Neural progenitor cell (in vitro differentiated cells): ENCODE measurements at regions not wholly inside any gene's neighbourhood (a gene's known extent, or its start where the extent isn't known, plus 50 kb on each side); places are given as distances from the start of the nearest gene placed in this dataset.
A peak's percentile ranks its signal among the peaks of the same experiment; 100 is the strongest.

Experiments used
- DNase-seq: peaks from one replicate; pipeline ENCODE4 v3.0.0-alpha.2; 2016; ENCODE audit warnings: low spot score
- H2AFZ ChIP-seq: fragments of 200-600 bp; sonication (generic); replicated peaks from 2 replicates; pipeline ENCODE4 v1.6.1; 2016; ENCODE audit warnings: antibody characterized with exemption
- H3F3A ChIP-seq: fragments of 200-600 bp; sonication (generic); 2 replicates; pipeline ENCODE4 v1.6.1; 2016; ENCODE audit warnings: antibody characterized with exemption, low read depth
- H3K27ac ChIP-seq: fragments of 200-600 bp; sonication (generic); 2 replicates; pipeline ENCODE4 v1.5.1; 2016; ENCODE audit warnings: mild to moderate bottlenecking
- H3K27me3 ChIP-seq: fragments of 200-600 bp; sonication (generic); 2 replicates; pipeline ENCODE4 v1.6.1; 2016; ENCODE audit warnings: mild to moderate bottlenecking, moderate library complexity
- H3K36me3 ChIP-seq: fragments of 200-600 bp; sonication (generic); 2 replicates; pipeline ENCODE4 v1.5.1; 2016
- H3K4me1 ChIP-seq: fragments of 200-600 bp; sonication (generic); 2 replicates; pipeline ENCODE4 v1.6.1; 2016; ENCODE audit warnings: mixed run types
- H3K4me2 ChIP-seq: fragments of 200-600 bp; sonication (generic); 2 replicates; pipeline ENCODE4 v1.6.1; 2016
- H3K4me3 ChIP-seq: fragments of 200-600 bp; sonication (generic); 2 replicates; pipeline ENCODE4 v1.5.1; 2016
- H3K79me2 ChIP-seq: fragments of 200-600 bp; sonication (generic); 2 replicates; pipeline ENCODE4 v1.6.1; 2016; ENCODE audit warnings: low read depth
- H3K9ac ChIP-seq: fragments of 200-600 bp; sonication (generic); 2 replicates; pipeline ENCODE4 v1.6.1; 2016
- H3K9me3 ChIP-seq: fragments of 200-600 bp; sonication (generic); 2 replicates; pipeline ENCODE4 v1.5.1; 2016; ENCODE audit warnings: low read depth
- H4K20me1 ChIP-seq: fragments of 200-600 bp; sonication (generic); 2 replicates; pipeline ENCODE4 v1.6.1; 2016; ENCODE audit warnings: low read depth
- H3K27ac Mint-ChIP-seq: 3 replicates; pipeline ENCODE4 v1.8.0; 2021; ENCODE audit warnings: mixed read lengths
- H3K27me3 Mint-ChIP-seq: 2 replicates; pipeline ENCODE4 v1.8.0; 2022; ENCODE audit warnings: low read depth, mild to moderate bottlenecking, inconsistent platforms, moderate library complexity, mixed read lengths; ENCODE audit not compliant: insufficient read depth
- H3K36me3 Mint-ChIP-seq: 3 replicates; pipeline ENCODE4 v1.8.0; 2021; ENCODE audit warnings: mixed read lengths
- H3K4me1 Mint-ChIP-seq: 3 replicates; pipeline ENCODE4 v1.8.0; 2021; ENCODE audit warnings: mixed read lengths
- H3K4me3 Mint-ChIP-seq: 3 replicates; pipeline ENCODE4 v1.8.0; 2021; ENCODE audit warnings: mild to moderate bottlenecking, moderate library complexity, mixed read lengths
- H3K9me3 Mint-ChIP-seq: 3 replicates; pipeline ENCODE4 v1.8.0; 2020; ENCODE audit warnings: mixed read lengths
- EZH2 ChIP-seq: fragments of 200-600 bp; sonication (generic); IDR thresholded peaks from 2 replicates; pipeline ENCODE4 v1.6.1; 2017; ENCODE audit warnings: antibody characterized with exemption, mild to moderate bottlenecking, moderate library complexity
- EZH2phosphoT487 ChIP-seq: fragments of 200-600 bp; sonication (generic); IDR thresholded peaks from 2 replicates; pipeline ENCODE4 v1.6.1; 2017; ENCODE audit warnings: antibody characterized with exemption
- TF ChIP-seq, protein P1 (sequence below): fragments of 200-600 bp; sonication (generic); IDR thresholded peaks from 2 replicates; pipeline ENCODE4 v1.5.1; 2017; ENCODE audit warnings: antibody characterized with exemption, mild to moderate bottlenecking

DNA sequence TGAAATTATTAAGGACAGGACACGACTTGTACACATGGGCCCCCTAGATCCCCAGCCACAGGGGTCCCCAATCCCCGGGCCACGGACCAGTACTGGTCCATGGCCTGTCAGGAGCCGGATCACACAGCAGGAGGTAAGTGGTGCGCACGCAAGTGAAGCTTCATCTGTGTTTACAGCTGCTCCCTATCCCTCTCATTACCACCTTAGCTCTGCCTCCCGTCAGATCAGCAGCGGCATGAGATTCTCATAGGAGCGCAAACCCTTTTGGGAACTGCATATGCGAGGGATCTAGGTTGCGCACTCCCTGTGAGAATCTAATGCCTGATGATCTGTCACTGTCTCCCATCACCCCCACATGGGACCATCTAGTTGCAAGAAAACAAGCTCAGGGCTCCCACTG lies 137.8 kb upstream of the ZFHX3 start:
- Histone ChIP-seq H4K20me1 (no peaks in the 10 kb centered on the region), H3K9me3 (no peaks in the 10 kb centered on the region), H3K4me3 (no peak overlapping the region), H3K27me3 (no peaks in the 10 kb centered on the region), H3K9ac (no peak overlapping the region), H3F3A (no peaks in the 10 kb centered on the region), H2AFZ (no peak overlapping the region), H3K4me2 (no peak overlapping the region), H3K36me3 (no peaks in the 10 kb centered on the region), H3K79me2 (no peaks in the 10 kb centered on the region), H3K4me1 (no peaks in the 10 kb centered on the region), H3K27ac (no peak overlapping the region)
- Mint-ChIP-seq H3K27ac (no peak overlapping the region), H3K4me3 (no peak overlapping the region), H3K9me3 (peaks cover 2% of the 10 kb centered on the region), H3K27me3 (peaks cover 16% of the 10 kb centered on the region), H3K36me3 (no peaks in the 10 kb centered on the region), H3K4me1 (peaks cover 36% of the 10 kb centered on the region)
- DNase-seq = no peak
- TF ChIP-seq, protein P1, sequence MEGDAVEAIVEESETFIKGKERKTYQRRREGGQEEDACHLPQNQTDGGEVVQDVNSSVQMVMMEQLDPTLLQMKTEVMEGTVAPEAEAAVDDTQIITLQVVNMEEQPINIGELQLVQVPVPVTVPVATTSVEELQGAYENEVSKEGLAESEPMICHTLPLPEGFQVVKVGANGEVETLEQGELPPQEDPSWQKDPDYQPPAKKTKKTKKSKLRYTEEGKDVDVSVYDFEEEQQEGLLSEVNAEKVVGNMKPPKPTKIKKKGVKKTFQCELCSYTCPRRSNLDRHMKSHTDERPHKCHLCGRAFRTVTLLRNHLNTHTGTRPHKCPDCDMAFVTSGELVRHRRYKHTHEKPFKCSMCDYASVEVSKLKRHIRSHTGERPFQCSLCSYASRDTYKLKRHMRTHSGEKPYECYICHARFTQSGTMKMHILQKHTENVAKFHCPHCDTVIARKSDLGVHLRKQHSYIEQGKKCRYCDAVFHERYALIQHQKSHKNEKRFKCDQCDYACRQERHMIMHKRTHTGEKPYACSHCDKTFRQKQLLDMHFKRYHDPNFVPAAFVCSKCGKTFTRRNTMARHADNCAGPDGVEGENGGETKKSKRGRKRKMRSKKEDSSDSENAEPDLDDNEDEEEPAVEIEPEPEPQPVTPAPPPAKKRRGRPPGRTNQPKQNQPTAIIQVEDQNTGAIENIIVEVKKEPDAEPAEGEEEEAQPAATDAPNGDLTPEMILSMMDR = no peak
- TF ChIP-seq EZH2phosphoT487 (no peak), EZH2 (no peak)

DNA sequence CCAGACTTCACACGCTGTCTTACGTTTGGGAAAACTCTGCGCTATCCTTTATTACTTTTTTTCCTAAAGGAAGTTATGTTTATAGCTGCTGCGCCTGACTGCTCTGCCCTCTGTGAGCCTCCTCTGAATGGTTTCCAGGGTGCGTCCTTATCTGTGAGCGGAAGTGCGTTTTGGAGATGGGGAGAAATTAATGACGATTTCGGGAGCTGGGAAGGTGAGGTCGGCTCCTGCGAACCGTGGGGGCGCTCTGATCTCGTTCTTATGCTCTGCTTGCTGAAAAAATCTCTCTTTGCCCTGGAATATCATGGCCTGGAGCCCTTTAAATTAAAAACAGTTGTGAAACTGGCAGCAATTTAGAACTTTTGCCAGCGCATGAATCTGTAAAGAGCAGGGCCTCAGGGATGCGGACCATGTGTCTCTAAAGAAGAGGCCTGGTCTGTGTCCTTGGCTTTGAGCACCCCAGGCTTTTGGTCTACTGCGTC lies 135.7 kb upstream of the ZFHX3 start:
- H3K27me3 ChIP-seq = no peaks in the 10 kb centered on the region
- Mint-ChIP-seq H3K36me3 (no peaks in the 10 kb centered on the region), H3K9me3 (peaks cover 2% of the 10 kb centered on the region), H3K27me3 (peaks cover 15% of the 10 kb centered on the region), H3K27ac (no peak overlapping the region), H3K4me1 (peaks cover 37% of the 10 kb centered on the region), H3K4me3 (no peak overlapping the region)
- H3K9me3 ChIP-seq = no peaks in the 10 kb centered on the region
- TF ChIP-seq EZH2phosphoT487 = no peak
- TF ChIP-seq EZH2 = no peak
- TF ChIP-seq, protein P1 = no peak
- no peak overlapping the region for H3K4me2 ChIP-seq
- H3K9ac ChIP-seq = no peak overlapping the region
- no peak overlapping the region for H3K27ac ChIP-seq
- no peaks in the 10 kb centered on the region for H3F3A ChIP-seq
- no peaks in the 10 kb centered on the region for H3K36me3 ChIP-seq
- DNase-seq = no peak
- no peaks in the 10 kb centered on the region for H3K79me2 ChIP-seq
- no peaks in the 10 kb centered on the region for H4K20me1 ChIP-seq
- no peak overlapping the region for H3K4me3 ChIP-seq
- no peak overlapping the region for H2AFZ ChIP-seq
- H3K4me1 ChIP-seq = no peaks in the 10 kb centered on the region

DNA sequence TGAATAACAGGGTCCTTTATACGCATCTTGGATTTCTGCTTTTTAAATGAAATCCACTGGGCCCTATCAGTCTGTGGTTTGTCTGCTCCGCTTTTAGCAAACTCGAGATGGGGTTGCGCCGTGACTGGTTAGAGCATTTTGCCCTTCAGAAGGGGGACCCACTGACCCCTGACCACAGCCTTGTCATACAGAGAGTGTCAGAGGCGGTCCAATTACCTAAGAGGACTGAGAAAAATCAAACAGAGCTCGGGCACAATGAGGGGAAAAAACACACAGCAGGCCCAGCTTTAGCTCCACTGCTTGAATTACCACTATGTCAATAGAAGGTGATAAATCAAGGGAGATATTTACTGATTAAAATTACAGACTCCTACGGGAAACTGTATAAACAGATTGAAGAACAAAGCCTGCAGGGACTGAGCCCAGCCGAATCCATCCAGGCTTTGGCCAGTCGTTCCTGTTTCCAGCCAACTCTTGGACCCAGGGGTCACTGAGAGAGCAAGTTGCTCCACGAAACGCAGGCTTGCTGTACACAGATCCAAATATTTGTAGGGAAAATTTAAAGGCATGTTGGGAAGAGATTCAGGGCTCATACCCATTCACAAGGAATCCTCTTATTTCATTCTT lies 131.9 kb upstream of the ZFHX3 start:
- Histone ChIP-seq H4K20me1 (no peaks in the 10 kb centered on the region), H3K36me3 (no peaks in the 10 kb centered on the region), H3K9me3 (no peaks in the 10 kb centered on the region), H3K27ac (no peak overlapping the region), H3F3A (no peaks in the 10 kb centered on the region), H3K79me2 (no peaks in the 10 kb centered on the region), H3K4me1 (no peaks in the 10 kb centered on the region), H3K4me3 (no peak overlapping the region), H2AFZ (no peak overlapping the region), H3K4me2 (no peak overlapping the region), H3K9ac (no peak overlapping the region), H3K27me3 (no peaks in the 10 kb centered on the region)
- TF ChIP-seq EZH2phosphoT487 = no peak
- TF ChIP-seq, protein P1 = no peak
- TF ChIP-seq EZH2 = no peak
- peak overlapping the region; percentile 43 for H3K27ac Mint-ChIP-seq
- peaks cover 22% of the 10 kb centered on the region for H3K4me1 Mint-ChIP-seq
- no peak for DNase-seq
- H3K36me3 Mint-ChIP-seq = no peaks in the 10 kb centered on the region
- no peak overlapping the region for H3K4me3 Mint-ChIP-seq
- peaks cover 2% of the 10 kb centered on the region for H3K9me3 Mint-ChIP-seq
- peaks cover 15% of the 10 kb centered on the region for H3K27me3 Mint-ChIP-seq
